IMR-90 (cell line): ENCODE measurements at regions not wholly inside any gene's neighbourhood (a gene's known extent, or its start where the extent isn't known, plus 50 kb on each side); places are given as distances from the start of the nearest gene placed in this dataset.

Experiments
- ATAC-seq: fragments of 200-7000 bp; cut with Tn5 transposase; 2 replicates; pipeline ENCODE4 v1.9.1; 2020; ENCODE audit warnings: low read depth, mild to moderate bottlenecking, moderate library complexity
- BruUV-seq: library from RNA; stranded (reverse); fragments of 400-500 nt; replicated peaks from 2 replicates; lab custom pipeline; 2021; lab: Mats Ljungman, UMichigan
- CTCF ChIA-PET: fragments of 300-600 bp; formaldehyde crosslinking; extraction: SDS; loops from one replicate; lab custom pipeline; 2021; ENCODE audit warnings: antibody characterized with exemption; lab: Yijun Ruan, JAX
- POLR2A ChIA-PET: fragments of 300-600 bp; sonication (Branson Sonifier 250); formaldehyde crosslinking; loops from one replicate; lab custom pipeline; 2022; ENCODE audit warnings: antibody characterized with exemption; ENCODE audit not compliant: unreplicated experiment; lab: Charles Lee
- DNase-seq: peaks from one replicate; pipeline ENCODE4 v3.0.0; 2013
- H2AFZ ChIP-seq: replicated peaks from 2 replicates; pipeline ENCODE3; 2013; ENCODE audit warnings: low read length, mild to moderate bottlenecking; ENCODE audit not compliant: poor library complexity
- H2AK5ac ChIP-seq: 2 replicates; pipeline ENCODE4 v1.6.1; 2013; ENCODE audit warnings: low read depth, low read length, inconsistent platforms
- H2AK9ac ChIP-seq: replicated peaks from 2 replicates; pipeline ENCODE3; 2013; ENCODE audit warnings: mild to moderate bottlenecking, low read depth, low read length, moderate library complexity; ENCODE audit not compliant: poor library complexity
- H2BK120ac ChIP-seq: 2 replicates; pipeline ENCODE4 v1.6.1; 2013; ENCODE audit warnings: low read depth, low read length, inconsistent platforms
- H2BK15ac ChIP-seq: 3 replicates; pipeline ENCODE4 v1.6.1; 2013; ENCODE audit warnings: low read depth, low read length, inconsistent platforms
- H2BK20ac ChIP-seq: 2 replicates; pipeline ENCODE4 v1.6.1; 2013; ENCODE audit warnings: low read depth, mild to moderate bottlenecking, inconsistent platforms, low read length, moderate library complexity
- H2BK5ac ChIP-seq: 2 replicates; pipeline ENCODE4 v1.6.1; 2013; ENCODE audit warnings: mild to moderate bottlenecking, low read depth, low read length, inconsistent platforms; ENCODE audit not compliant: poor library complexity, severe bottlenecking
- H3K14ac ChIP-seq: replicated peaks from 2 replicates; pipeline ENCODE4 v1.6.1; 2013; ENCODE audit warnings: low read depth, low read length, inconsistent platforms
- H3K18ac ChIP-seq: 2 replicates; pipeline ENCODE4 v1.6.1; 2013; ENCODE audit warnings: low read depth, low read length, control low read depth
- H3K23ac ChIP-seq: 2 replicates; pipeline ENCODE4 v1.6.1; 2013; ENCODE audit warnings: low read depth, low read length, inconsistent platforms
- H3K27ac ChIP-seq: 2 replicates; pipeline ENCODE4 v1.5.1; 2013; ENCODE audit warnings: mild to moderate bottlenecking, control low read depth, low read length; ENCODE audit not compliant: insufficient read depth
- H3K27me3 ChIP-seq: 2 replicates; pipeline ENCODE4 v1.6.1; 2013; ENCODE audit warnings: low read length; ENCODE audit not compliant: control insufficient read depth, insufficient read depth
- H3K36me3 ChIP-seq: 2 replicates; pipeline ENCODE4 v1.6.1; 2013; ENCODE audit warnings: low read length, mixed read lengths; ENCODE audit not compliant: control insufficient read depth, insufficient read depth
- H3K4ac ChIP-seq: 2 replicates; pipeline ENCODE4 v1.6.1; 2013; ENCODE audit warnings: low read depth, low read length, inconsistent platforms
- H3K4me1 ChIP-seq: 2 replicates; pipeline ENCODE4 v1.6.1; 2013; ENCODE audit warnings: low read length, mixed read lengths; ENCODE audit not compliant: control insufficient read depth, insufficient read depth
- H3K4me2 ChIP-seq: 2 replicates; pipeline ENCODE4 v1.6.1; 2013; ENCODE audit warnings: low read depth, mild to moderate bottlenecking, control low read depth, low read length, moderate library complexity
- H3K4me3 ChIP-seq: 2 replicates; pipeline ENCODE4 v1.5.1; 2013; ENCODE audit warnings: low read depth, mild to moderate bottlenecking, control low read depth, low read length, moderate library complexity; ENCODE audit not compliant: insufficient read depth
- H3K56ac ChIP-seq: 2 replicates; pipeline ENCODE4 v1.6.1; 2013; ENCODE audit warnings: low read length, inconsistent platforms; ENCODE audit not compliant: insufficient read depth; ENCODE audit errors: extremely low read depth
- H3K79me1 ChIP-seq, 2 experiments: 2 replicates each; pipeline ENCODE4 v1.6.1; 2013; ENCODE audit warnings: low read length in 2 of 2, inconsistent platforms in 1 of 2, low read depth in 1 of 2
- H3K9ac ChIP-seq: 2 replicates; pipeline ENCODE4 v1.6.1; 2013; ENCODE audit warnings: low read depth, low read length, control low read depth
- H3K9me1 ChIP-seq: 2 replicates; pipeline ENCODE4 v1.6.1; 2013; ENCODE audit warnings: low read length, inconsistent platforms; ENCODE audit not compliant: insufficient read depth
- H3K9me3 ChIP-seq: 2 replicates; pipeline ENCODE4 v1.6.1; 2013; ENCODE audit warnings: low read length; ENCODE audit not compliant: control insufficient read depth, insufficient read depth
- H4K20me1 ChIP-seq: 2 replicates; pipeline ENCODE4 v1.6.1; 2013; ENCODE audit warnings: low read length, inconsistent platforms; ENCODE audit not compliant: insufficient read depth
- H4K5ac ChIP-seq: 2 replicates; pipeline ENCODE4 v1.6.1; 2013; ENCODE audit warnings: mild to moderate bottlenecking, low read depth, low read length, control low read depth
- H4K8ac ChIP-seq, 2 experiments: 2 replicates each; pipeline ENCODE4 v1.6.1; 2013; ENCODE audit warnings: low read depth in 2 of 2, low read length in 2 of 2, control low read depth in 1 of 2, inconsistent platforms in 1 of 2
- H4K91ac ChIP-seq: 2 replicates; pipeline ENCODE4 v1.6.1; 2013; ENCODE audit warnings: low read depth, low read length, inconsistent platforms; ENCODE audit not compliant: insufficient read depth
- BHLHE40 ChIP-seq: fragments of 150-350 bp; IDR thresholded peaks from 2 replicates; pipeline ENCODE4 v1.6.1; 2016; ENCODE audit warnings: mild to moderate bottlenecking, low read depth, low read length
- CEBPB ChIP-seq: IDR thresholded peaks from 2 replicates; pipeline ENCODE4 v1.6.1; 2012; ENCODE audit warnings: low read depth, low read length, improper control_type of control experiment
- CHD1 ChIP-seq: IDR thresholded peaks from 2 replicates; pipeline ENCODE4 v1.6.1; 2012; ENCODE audit warnings: low read depth, low read length, improper control_type of control experiment
- FOS ChIP-seq: fragments of 150-350 bp; IDR thresholded peaks from 2 replicates; pipeline ENCODE4 v1.6.1; 2016; ENCODE audit warnings: low read depth, low read length
- MAFK ChIP-seq: IDR thresholded peaks from 2 replicates; pipeline ENCODE4 v1.6.1; 2012; ENCODE audit warnings: low read depth, low read length, improper control_type of control experiment
- MAZ ChIP-seq: IDR thresholded peaks from 2 replicates; pipeline ENCODE4 v1.6.1; 2012; ENCODE audit warnings: low read depth, mild to moderate bottlenecking, low read length, improper control_type of control experiment, moderate library complexity, borderline replicate concordance
- MXI1 ChIP-seq: IDR thresholded peaks from 2 replicates; pipeline ENCODE4 v1.6.1; 2012; ENCODE audit warnings: low read depth, mild to moderate bottlenecking, low read length, moderate library complexity, borderline replicate concordance
- NFE2L2 ChIP-seq: fragments of 150-350 bp; IDR thresholded peaks from 2 replicates; pipeline ENCODE4 v1.6.1; 2016; ENCODE audit warnings: low read depth, mild to moderate bottlenecking, low read length
- POLR2A ChIP-seq: IDR thresholded peaks from 2 replicates; pipeline ENCODE4 v1.6.1; 2012; ENCODE audit warnings: mild to moderate bottlenecking, low read depth, low read length
- RAD21 ChIP-seq: IDR thresholded peaks from 2 replicates; pipeline ENCODE4 v1.6.1; 2012; ENCODE audit warnings: low read length, improper control_type of control experiment
- RCOR1 ChIP-seq: IDR thresholded peaks from 2 replicates; pipeline ENCODE4 v1.6.1; 2012; ENCODE audit warnings: mild to moderate bottlenecking, low read length, improper control_type of control experiment; ENCODE audit not compliant: insufficient replicate concordance
- RFX5 ChIP-seq: IDR thresholded peaks from 2 replicates; pipeline ENCODE4 v1.8.0; 2012; ENCODE audit warnings: low read depth, mild to moderate bottlenecking, low read length, moderate library complexity
- SMC3 ChIP-seq: fragments of 150-350 bp; IDR thresholded peaks from 2 replicates; pipeline ENCODE4 v1.6.1; 2016; ENCODE audit warnings: low read depth, mild to moderate bottlenecking, antibody characterized with exemption, low read length, moderate library complexity
- USF2 ChIP-seq: fragments of 150-350 bp; IDR thresholded peaks from 2 replicates; pipeline ENCODE4 v1.6.1; 2017; ENCODE audit warnings: mild to moderate bottlenecking, antibody characterized with exemption, low read length, low read depth
- WGBS, 2 experiments: methylation state at CpG; one replicate each; pipeline versions ENCODE4 v1.1.5 to v1.1.7; 2013; ENCODE audit warnings: missing lambda C conversion rate in 2 of 2; ENCODE audit not compliant: insufficient read length in 1 of 2; ENCODE audit errors: extremely low coverage in 2 of 2; 5-methylcytosine and 5-hydroxymethylcytosine counted together
- dilution Hi-C: fragments of 300-500 bp; cut with HindIII; formaldehyde crosslinking; loops from one replicate; pipeline ENCODE4 v1.14.3; 2018; ENCODE audit warnings: low sequenced_read_pairs; ENCODE audit not compliant: unreplicated experiment
- in situ Hi-C: fragments of 300-500 bp; cut with MboI; formaldehyde crosslinking; loops from 3 replicates; pipeline ENCODE4 v1.14.3; 2019; ENCODE audit warnings: low sequenced_read_pairs, inconsistent platforms, mixed read lengths
- intact Hi-C: fragments of 100-400 bp; cut with micrococcal nuclease; formaldehyde crosslinking; loops from 2 replicates; pipeline ENCODE4 v1.10.0; 2022
- TF ChIP-seq, protein P1 (sequence below): conservative IDR thresholded peaks from 2 replicates; pipeline ENCODE4 v1.5.1; 2012; ENCODE audit warnings: mild to moderate bottlenecking, low read depth, low read length, improper control_type of control experiment
- TF ChIP-seq, protein P2 (sequence below): fragments of 150-350 bp; IDR thresholded peaks from 2 replicates; pipeline ENCODE4 v1.6.1; 2016; ENCODE audit warnings: low read depth, mild to moderate bottlenecking, low read length, moderate library complexity, borderline replicate concordance

- Histone ChIP-seq H4K20me1 (no peaks in the 10 kb centered on the region), H3K9me1 (no peaks in the 10 kb centered on the region), H2BK20ac (no peak overlapping the region), H3K4me1 (no peaks in the 10 kb centered on the region), H4K8ac (no peak overlapping the region), H3K18ac (no peak overlapping the region), H2AFZ (no peak overlapping the region), H3K23ac (no peak overlapping the region), H2AK9ac (no peak overlapping the region), H4K5ac (no peak overlapping the region), H2AK5ac (no peak overlapping the region), H3K36me3 (no peaks in the 10 kb centered on the region), H3K4me3 (no peak overlapping the region), H3K4ac (no peak overlapping the region), H3K9me3 (no peaks in the 10 kb centered on the region), H2BK120ac (no peak overlapping the region), H4K91ac (no peak overlapping the region), H3K9ac (no peak overlapping the region), H2BK15ac (no peak overlapping the region), H3K27ac (no peak overlapping the region), H3K4me2 (no peak overlapping the region), H3K14ac (no peak overlapping the region), H3K27me3 (no peaks in the 10 kb centered on the region), H3K56ac (no peak overlapping the region), H2BK5ac (no peak overlapping the region), H3K79me1 (no peaks in the 10 kb centered on the region)
- WGBS, 2 experiments = no CpG with 5 or more reads among the region's 2 CpGs
- intact Hi-C loops (no loop called here), in situ Hi-C loops (no loop called here), dilution Hi-C loops (no loop called here)
- no peak for DNase-seq
- CTCF ChIA-PET = no interaction called here
- POLR2A ChIA-PET = no interaction called here
- ATAC-seq = no peak
- BruUV-seq = no TSS peak
- TF ChIP-seq MAFK (no peak), CHD1 (no peak), SMC3 (no peak), BHLHE40 (no peak), USF2 (no peak), MXI1 (no peak), FOS (no peak), NFE2L2 (no peak), CEBPB (no peak), POLR2A (no peak), RFX5 (no peak), MAZ (no peak), RCOR1 (no peak), RAD21 (no peak)
- TF ChIP-seq, protein P1, sequence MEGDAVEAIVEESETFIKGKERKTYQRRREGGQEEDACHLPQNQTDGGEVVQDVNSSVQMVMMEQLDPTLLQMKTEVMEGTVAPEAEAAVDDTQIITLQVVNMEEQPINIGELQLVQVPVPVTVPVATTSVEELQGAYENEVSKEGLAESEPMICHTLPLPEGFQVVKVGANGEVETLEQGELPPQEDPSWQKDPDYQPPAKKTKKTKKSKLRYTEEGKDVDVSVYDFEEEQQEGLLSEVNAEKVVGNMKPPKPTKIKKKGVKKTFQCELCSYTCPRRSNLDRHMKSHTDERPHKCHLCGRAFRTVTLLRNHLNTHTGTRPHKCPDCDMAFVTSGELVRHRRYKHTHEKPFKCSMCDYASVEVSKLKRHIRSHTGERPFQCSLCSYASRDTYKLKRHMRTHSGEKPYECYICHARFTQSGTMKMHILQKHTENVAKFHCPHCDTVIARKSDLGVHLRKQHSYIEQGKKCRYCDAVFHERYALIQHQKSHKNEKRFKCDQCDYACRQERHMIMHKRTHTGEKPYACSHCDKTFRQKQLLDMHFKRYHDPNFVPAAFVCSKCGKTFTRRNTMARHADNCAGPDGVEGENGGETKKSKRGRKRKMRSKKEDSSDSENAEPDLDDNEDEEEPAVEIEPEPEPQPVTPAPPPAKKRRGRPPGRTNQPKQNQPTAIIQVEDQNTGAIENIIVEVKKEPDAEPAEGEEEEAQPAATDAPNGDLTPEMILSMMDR = no peak
- TF ChIP-seq, protein P2, sequence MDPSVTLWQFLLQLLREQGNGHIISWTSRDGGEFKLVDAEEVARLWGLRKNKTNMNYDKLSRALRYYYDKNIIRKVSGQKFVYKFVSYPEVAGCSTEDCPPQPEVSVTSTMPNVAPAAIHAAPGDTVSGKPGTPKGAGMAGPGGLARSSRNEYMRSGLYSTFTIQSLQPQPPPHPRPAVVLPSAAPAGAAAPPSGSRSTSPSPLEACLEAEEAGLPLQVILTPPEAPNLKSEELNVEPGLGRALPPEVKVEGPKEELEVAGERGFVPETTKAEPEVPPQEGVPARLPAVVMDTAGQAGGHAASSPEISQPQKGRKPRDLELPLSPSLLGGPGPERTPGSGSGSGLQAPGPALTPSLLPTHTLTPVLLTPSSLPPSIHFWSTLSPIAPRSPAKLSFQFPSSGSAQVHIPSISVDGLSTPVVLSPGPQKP = no peak
These were observed 685.4 kb downstream of the PTPRU start for GRCh38 chr1:29921741-29922140.
